ENCODE measurements at regions not wholly inside any gene's neighbourhood (a gene's known extent, or its start where the extent isn't known, plus 50 kb on each side); places are given as distances from the start of the nearest gene placed in this dataset.
"Not testable (repeated sequence)": the region's sequence is repeated elsewhere in the genome, so short reads cannot be mapped to it uniquely, and the experiment has no call there.

DNA sequence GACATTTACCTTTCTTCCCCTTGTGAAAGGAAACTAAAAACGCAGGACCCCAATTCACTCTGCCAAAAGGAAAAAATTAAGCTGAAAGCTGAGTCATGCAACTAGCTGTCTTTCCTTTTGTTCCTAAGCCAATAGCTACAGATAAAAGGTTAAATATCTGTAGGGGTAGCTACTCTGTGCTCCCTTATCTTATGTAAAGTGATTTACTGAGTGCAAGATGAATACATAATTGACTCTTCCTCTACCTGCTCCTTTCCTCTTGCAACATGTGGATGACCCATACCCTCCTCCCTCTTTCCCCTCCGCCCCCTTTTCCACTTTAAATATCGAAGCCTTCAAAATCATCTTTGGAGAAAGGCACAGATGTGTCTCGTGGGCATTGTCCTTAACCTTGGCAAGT is 68.0 kb upstream of the ZNF157 start:
- no peak for DNase-seq

DNA sequence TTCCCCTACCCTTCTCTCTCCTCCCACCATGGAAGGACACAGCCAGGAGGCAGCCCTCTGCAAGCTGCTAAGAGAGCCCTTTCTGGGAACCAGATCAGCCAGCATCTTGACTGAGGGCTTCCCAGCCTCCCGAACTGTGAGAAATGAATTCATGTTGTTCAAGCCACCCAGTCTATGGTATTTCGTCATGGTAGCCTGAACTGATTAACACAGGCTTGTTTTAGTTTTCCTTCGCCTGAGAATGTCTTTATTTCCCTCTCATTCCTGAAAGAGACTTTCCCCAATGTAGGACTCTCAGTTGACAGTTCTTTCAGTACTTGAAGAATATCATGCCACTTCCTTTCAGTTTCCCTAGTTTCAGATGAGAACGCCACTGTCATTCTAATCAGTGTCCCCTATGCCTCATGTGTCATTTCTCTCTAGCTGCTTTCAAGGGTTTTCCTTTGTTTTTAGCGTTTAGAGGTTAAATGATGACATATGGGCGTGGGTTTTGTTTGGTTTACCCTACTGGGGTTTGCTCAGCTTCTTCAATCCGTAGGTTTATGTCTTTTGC is 63.8 kb upstream of the ZNF157 start:
- DNase-seq: not testable (repeated sequence)

DNA sequence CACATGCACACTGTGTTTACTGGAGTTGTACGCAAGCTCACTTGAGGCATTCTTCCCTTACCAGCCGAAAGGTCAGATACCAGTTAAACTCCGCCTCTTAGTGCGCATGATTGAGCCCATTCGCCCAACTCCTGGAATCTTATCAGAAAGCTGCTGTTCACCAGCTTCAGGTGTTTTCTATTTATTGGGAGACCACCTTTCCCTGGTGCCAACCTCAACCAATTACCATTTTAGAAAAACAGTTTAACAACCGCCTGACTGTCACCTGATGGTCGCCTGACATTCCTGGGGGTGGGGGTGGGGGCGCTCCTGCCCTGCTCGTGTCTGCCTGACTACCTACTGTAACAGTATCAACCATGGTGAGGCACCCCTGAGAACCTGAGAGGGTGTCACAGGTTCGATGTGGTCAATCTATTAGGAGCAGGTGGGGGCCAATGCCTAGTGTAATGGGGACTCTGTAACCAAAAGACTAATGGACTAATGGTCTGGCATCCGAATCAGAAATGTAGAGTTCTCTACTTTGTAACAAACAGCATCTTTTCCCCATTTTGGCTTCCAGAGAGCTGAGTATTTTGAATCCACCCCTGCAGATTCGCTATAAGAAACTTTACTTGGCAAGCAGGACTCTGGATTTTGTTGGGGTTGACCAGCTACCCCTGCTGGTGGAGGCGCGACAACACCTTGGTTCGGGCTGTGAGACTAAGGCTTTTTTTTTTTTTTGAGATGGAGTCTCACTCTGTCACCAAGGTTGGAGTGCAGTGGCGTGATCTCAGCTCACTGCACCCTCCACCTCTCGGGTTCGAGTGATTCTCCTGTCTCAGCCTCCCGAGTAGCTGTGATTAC is 58.2 kb upstream of the ZNF157 start:
- DNase-seq: peak; percentile 43

DNA sequence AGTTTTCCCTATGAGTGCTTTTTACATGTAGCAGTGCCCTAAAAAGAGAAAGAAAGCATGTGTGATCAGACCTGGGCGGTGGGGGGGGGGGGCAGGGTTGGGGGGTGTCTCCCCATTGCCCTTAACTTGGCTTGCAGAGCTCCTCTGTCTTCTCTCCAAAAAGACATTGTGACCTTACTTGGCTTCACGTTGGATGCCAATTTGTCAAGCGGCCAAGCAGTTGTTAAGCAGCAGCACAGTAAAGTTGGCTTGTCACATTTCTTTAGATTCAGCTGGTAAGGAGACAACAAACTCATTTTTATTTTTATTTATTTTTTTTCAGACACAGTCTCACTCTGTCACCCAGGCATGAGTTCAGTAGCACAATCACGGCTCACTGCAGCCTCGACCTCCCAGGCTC is 57.3 kb upstream of the ZNF157 start:
- DNase-seq: no peak

DNA sequence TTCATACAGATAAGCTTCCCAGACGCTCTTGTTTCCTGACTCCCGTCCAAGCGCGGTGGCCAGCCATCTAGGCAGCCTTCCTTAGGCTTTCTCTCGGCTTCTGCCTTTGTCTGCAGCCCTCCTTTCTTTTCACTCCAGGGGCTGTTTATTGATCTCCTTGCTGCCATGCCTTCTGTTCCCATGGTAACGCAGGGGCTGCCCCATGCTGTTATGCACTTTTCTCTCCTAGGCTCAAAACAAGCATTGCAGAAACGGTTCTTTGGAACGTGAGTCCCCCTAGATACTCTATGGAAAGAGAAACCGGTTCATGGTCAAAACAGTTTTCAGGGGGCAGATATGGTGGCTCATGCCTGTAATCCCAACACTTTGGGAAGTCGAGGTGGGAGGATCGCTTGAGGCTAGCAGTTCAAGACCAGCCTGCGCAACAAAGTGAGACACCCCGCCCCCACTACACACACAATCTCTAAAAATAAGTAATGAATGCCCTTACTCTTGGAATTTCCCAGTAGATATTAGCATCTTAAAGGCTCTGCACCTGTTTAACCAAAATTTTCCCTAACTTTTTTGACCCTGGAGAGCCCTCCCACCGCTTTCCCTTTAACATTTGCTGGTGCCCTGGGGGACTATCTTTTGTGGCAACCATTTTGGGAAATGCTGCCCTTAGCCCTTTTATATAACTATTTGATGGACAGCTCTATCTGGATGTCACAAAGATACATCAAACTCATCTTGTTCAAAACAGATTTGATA is 53.9 kb upstream of the ZNF157 start:
- no peak for DNase-seq

Measured in NCI-H82 (cell line).